Heart left ventricle (tissue), 13 donors: ENCODE measurements at regions not wholly inside any gene's neighbourhood (a gene's known extent, or its start where the extent isn't known, plus 50 kb on each side); places are given as distances from the start of the nearest gene placed in this dataset.

ENCODE experiments used
- POLR2A ChIP-seq, 2 donors: fragments of 450-650 bp; IDR thresholded peaks; one replicate each; pipeline ENCODE4 v1.6.1; 2017; ENCODE audit warnings: antibody characterized with exemption in 2 of 2, mild to moderate bottlenecking in 2 of 2, moderate library complexity in 2 of 2
- TF ChIP-seq, protein P1 (sequence below), 12 donors: fragments of 200-600 bp; sonication (generic) in 4 of 12; IDR thresholded peaks; one replicate each; pipeline versions ENCODE4 v1.5.0 to v1.8.0; 2018 to 2022; ENCODE audit warnings: antibody characterized with exemption in 12 of 12, mild to moderate bottlenecking in 5 of 12
- donor health status: ischemic (EF 13 %, LVEDD 7.1; RV severe dilation, severe dysfunction).
- donor health status: DM: no; HTN: yes; CAD: no.
- donor health status: DM: no; HTN: no; CAD: no.
- donor health status: ischemic (EF 25% LVEDD 6.9; RV normal size, moderate dysfunction).
- donor health status: ischemic (EF 25% LVEDD 5.7; RV mildly dilated, moderate dysfunction).
- donor health status: ischemic (EF 35%, LVEDD 5.7; RV mildly dilated, moderate dysfunction).
- donor health status: nonischemic (EF 11% LVEDD 7.7; RV severe dilation, severe dysfunction).
- donor health status: DM: yes; HTN: yes; CAD: no.
- donor health status: PGD.
- donor health status: ischemic (EF 29% LVEDD 5.4; RV normal size, mild dysfunction).
- donor health status: nonischemic (EF 23%, LVEDD 6.1; RV moderate dilation, normal function).

- TF ChIP-seq, protein P1, sequence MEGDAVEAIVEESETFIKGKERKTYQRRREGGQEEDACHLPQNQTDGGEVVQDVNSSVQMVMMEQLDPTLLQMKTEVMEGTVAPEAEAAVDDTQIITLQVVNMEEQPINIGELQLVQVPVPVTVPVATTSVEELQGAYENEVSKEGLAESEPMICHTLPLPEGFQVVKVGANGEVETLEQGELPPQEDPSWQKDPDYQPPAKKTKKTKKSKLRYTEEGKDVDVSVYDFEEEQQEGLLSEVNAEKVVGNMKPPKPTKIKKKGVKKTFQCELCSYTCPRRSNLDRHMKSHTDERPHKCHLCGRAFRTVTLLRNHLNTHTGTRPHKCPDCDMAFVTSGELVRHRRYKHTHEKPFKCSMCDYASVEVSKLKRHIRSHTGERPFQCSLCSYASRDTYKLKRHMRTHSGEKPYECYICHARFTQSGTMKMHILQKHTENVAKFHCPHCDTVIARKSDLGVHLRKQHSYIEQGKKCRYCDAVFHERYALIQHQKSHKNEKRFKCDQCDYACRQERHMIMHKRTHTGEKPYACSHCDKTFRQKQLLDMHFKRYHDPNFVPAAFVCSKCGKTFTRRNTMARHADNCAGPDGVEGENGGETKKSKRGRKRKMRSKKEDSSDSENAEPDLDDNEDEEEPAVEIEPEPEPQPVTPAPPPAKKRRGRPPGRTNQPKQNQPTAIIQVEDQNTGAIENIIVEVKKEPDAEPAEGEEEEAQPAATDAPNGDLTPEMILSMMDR (IDR thresholded peaks at IDR 0.05) = no peak
- no peak for TF ChIP-seq POLR2A (IDR thresholded peaks at IDR 0.05)
These were observed 556.2 kb upstream of the ZEB2 start for GRCh38 chr2:145076085-145076484.
